NCI-H510A (cell line): ENCODE measurements at regions not wholly inside any gene's neighbourhood (a gene's known extent, or its start where the extent isn't known, plus 50 kb on each side); places are given as distances from the start of the nearest gene placed in this dataset.
"Not testable (repeated sequence)": the region's sequence is repeated elsewhere in the genome, so short reads cannot be mapped to it uniquely, and the experiment has no call there.

Source experiments
- DNase-seq: peaks from one replicate; lab custom pipeline; 2025; lab: John Stamatoyannopoulos, UW

GRCh38 chr6:92159046-92159445 lies 1260.3 kb downstream of the EPHA7 start:
- DNase-seq, result no peak

- no peak for DNase-seq
These were observed 1268.8 kb downstream of the EPHA7 start for GRCh38 chr6:92150553-92150952.

GRCh38 chr6:92147246-92147645 lies 1272.1 kb downstream of the EPHA7 start:
- DNase-seq, result no peak

GRCh38 chr6:92139601-92140000 lies 1279.8 kb downstream of the EPHA7 start:
- no peak for DNase-seq

- no peak for DNase-seq
These were observed 1286.4 kb downstream of the EPHA7 start for GRCh38 chr6:92132957-92133356.

GRCh38 chr6:92132457-92132856 lies 1286.9 kb downstream of the EPHA7 start:
- no peak for DNase-seq

- no peak for DNase-seq
These were observed 1288.4 kb downstream of the EPHA7 start for GRCh38 chr6:92130944-92131343.

- DNase-seq, result no peak
These were observed 1292.4 kb downstream of the EPHA7 start for GRCh38 chr6:92126983-92127382.

GRCh38 chr6:92126088-92126487 lies 1293.3 kb downstream of the EPHA7 start:
- no peak for DNase-seq

GRCh38 chr6:92125681-92126080 lies 1293.7 kb downstream of the EPHA7 start:
- no peak for DNase-seq

- no peak for DNase-seq
These were observed 1295.1 kb downstream of the EPHA7 start for GRCh38 chr6:92124200-92124651.

GRCh38 chr6:92122746-92123145 lies 1296.6 kb downstream of the EPHA7 start:
- no peak for DNase-seq

- no peak for DNase-seq
These were observed 1298.1 kb downstream of the EPHA7 start for GRCh38 chr6:92121228-92121627.

- no peak for DNase-seq
These were observed 1301.6 kb downstream of the EPHA7 start for GRCh38 chr6:92117800-92118199.

GRCh38 chr6:92114797-92115196 lies 1304.6 kb downstream of the EPHA7 start:
- no peak for DNase-seq

- no peak for DNase-seq
These were observed 1305.2 kb downstream of the EPHA7 start for GRCh38 chr6:92114091-92114675.

GRCh38 chr6:92111386-92111785 lies 1308.0 kb downstream of the EPHA7 start:
- DNase-seq, result no peak

- DNase-seq, result no peak
These were observed 1309.0 kb downstream of the EPHA7 start for GRCh38 chr6:92110403-92110802.

GRCh38 chr6:92109956-92110355 lies 1309.4 kb downstream of the EPHA7 start:
- DNase-seq, result no peak

GRCh38 chr6:92109256-92109655 lies 1310.1 kb downstream of the EPHA7 start:
- DNase-seq, result no peak

GRCh38 chr6:92086750-92087149 lies 1332.6 kb downstream of the EPHA7 start:
- no peak for DNase-seq

- not testable (repeated sequence) for DNase-seq
These were observed 1335.4 kb downstream of the EPHA7 start for GRCh38 chr6:92083914-92084313.

- no peak for DNase-seq
These were observed 1347.0 kb downstream of the EPHA7 start for GRCh38 chr6:92072387-92072786.

GRCh38 chr6:92069781-92070180 lies 1349.6 kb downstream of the EPHA7 start:
- DNase-seq, result no peak

GRCh38 chr6:92052513-92052912 lies 1366.8 kb downstream of the EPHA7 start:
- no peak for DNase-seq
